PFSK-1 (cell line): ENCODE measurements at regions not wholly inside any gene's neighbourhood (a gene's known extent, or its start where the extent isn't known, plus 50 kb on each side); places are given as distances from the start of the nearest gene placed in this dataset.

ENCODE experiments used
- FOXP2 ChIP-seq: optimal IDR thresholded peaks from 2 replicates; pipeline ENCODE3; 2011; ENCODE audit warnings: borderline replicate concordance, control low read depth, inconsistent platforms; ENCODE audit not compliant: insufficient read depth; ENCODE audit errors: extremely low read length, extremely low read depth
- POLR2AphosphoS5 ChIP-seq: IDR thresholded peaks from 2 replicates; pipeline ENCODE4 v1.6.1; 2012; ENCODE audit warnings: low read depth, mild to moderate bottlenecking, control low read depth, low read length, moderate library complexity
- SIN3A ChIP-seq: IDR thresholded peaks from 2 replicates; pipeline ENCODE4 v1.6.1; 2012; ENCODE audit warnings: mild to moderate bottlenecking, low read length, moderate library complexity, borderline replicate concordance; ENCODE audit not compliant: insufficient read depth
- TAF1 ChIP-seq: IDR thresholded peaks from 2 replicates; pipeline ENCODE4 v1.6.1; 2012; ENCODE audit warnings: low read length, control low read depth, borderline replicate concordance; ENCODE audit not compliant: insufficient read depth
- TF ChIP-seq, protein P1 (sequence below), 2 experiments: IDR thresholded peaks; 2 replicates each; pipeline versions ENCODE4 v1.6.1 to v1.8.0; 2011 to 2012; ENCODE audit warnings: low read depth in 2 of 2, low read length in 2 of 2, control low read depth in 1 of 2, inconsistent platforms in 1 of 2, mild to moderate bottlenecking in 1 of 2, moderate library complexity in 1 of 2; ENCODE audit not compliant: insufficient read depth in 1 of 2

DNA sequence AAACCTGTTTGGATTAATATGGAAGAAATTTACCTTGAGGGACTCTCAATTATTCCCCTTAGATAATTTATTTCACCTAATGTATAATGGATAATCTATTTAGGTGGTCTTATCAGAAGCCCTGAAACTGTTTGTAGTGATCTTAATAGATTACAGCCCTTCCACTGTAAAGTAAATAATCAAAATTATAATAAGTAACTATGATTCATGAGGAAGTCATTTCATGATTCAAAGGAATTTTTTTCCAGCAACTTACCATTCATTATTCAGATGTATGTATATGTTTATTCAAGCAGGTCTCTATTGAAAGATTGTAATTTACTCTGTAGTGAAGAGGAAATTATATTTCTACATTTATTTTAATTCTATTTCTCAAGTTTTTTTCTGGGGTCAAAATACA is 250.6 kb upstream of the ROBO1 start:
- TF ChIP-seq, protein P1, sequence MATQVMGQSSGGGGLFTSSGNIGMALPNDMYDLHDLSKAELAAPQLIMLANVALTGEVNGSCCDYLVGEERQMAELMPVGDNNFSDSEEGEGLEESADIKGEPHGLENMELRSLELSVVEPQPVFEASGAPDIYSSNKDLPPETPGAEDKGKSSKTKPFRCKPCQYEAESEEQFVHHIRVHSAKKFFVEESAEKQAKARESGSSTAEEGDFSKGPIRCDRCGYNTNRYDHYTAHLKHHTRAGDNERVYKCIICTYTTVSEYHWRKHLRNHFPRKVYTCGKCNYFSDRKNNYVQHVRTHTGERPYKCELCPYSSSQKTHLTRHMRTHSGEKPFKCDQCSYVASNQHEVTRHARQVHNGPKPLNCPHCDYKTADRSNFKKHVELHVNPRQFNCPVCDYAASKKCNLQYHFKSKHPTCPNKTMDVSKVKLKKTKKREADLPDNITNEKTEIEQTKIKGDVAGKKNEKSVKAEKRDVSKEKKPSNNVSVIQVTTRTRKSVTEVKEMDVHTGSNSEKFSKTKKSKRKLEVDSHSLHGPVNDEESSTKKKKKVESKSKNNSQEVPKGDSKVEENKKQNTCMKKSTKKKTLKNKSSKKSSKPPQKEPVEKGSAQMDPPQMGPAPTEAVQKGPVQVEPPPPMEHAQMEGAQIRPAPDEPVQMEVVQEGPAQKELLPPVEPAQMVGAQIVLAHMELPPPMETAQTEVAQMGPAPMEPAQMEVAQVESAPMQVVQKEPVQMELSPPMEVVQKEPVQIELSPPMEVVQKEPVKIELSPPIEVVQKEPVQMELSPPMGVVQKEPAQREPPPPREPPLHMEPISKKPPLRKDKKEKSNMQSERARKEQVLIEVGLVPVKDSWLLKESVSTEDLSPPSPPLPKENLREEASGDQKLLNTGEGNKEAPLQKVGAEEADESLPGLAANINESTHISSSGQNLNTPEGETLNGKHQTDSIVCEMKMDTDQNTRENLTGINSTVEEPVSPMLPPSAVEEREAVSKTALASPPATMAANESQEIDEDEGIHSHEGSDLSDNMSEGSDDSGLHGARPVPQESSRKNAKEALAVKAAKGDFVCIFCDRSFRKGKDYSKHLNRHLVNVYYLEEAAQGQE (IDR thresholded peaks at IDR 0.05; ENCODE audit: insufficient read depth in 1 of 2, low read depth in 2 of 2, low read length in 2 of 2): no peak
- TF ChIP-seq POLR2AphosphoS5 (no peak), SIN3A (no peak), FOXP2 (no peak), TAF1 (no peak)
